Heart right ventricle (tissue), 16 donors: ENCODE measurements at regions not wholly inside any gene's neighbourhood (a gene's known extent, or its start where the extent isn't known, plus 50 kb on each side); places are given as distances from the start of the nearest gene placed in this dataset.
A peak's percentile ranks its signal among the peaks of the same experiment; 100 is the strongest.

Experiments
- ATAC-seq, 8 donors: fragments of 200-7000 bp; cut with Tn5 transposase; one replicate each; pipeline ENCODE4 v1.9.1; 2020; ENCODE audit warnings: mild to moderate bottlenecking in 8 of 8, moderate library complexity in 8 of 8, moderate number of reproducible peaks in 1 of 8
- DNase-seq, 2 donors: peaks; one replicate each; pipeline ENCODE4 v3.0.0-alpha.2; 2020
- H3K27ac ChIP-seq, 10 donors: fragments of 200-600 bp; sonication (generic) in 2 of 10; one replicate each; pipeline versions ENCODE4 v1.5.0 to v1.8.0; 2020 to 2022; ENCODE audit warnings: mild to moderate bottlenecking in 3 of 10
- H3K27me3 ChIP-seq, 7 donors: fragments of 200-600 bp; one replicate each; pipeline ENCODE4 v1.8.0; 2021 to 2022; ENCODE audit warnings: mild to moderate bottlenecking in 2 of 7
- H3K36me3 ChIP-seq, 9 donors: fragments of 200-600 bp; sonication (generic) in 1 of 9; one replicate each; pipeline versions ENCODE4 v1.5.0 to v1.8.0; 2020 to 2022; ENCODE audit warnings: mild to moderate bottlenecking in 2 of 9
- H3K4me1 ChIP-seq, 9 donors: fragments of 200-600 bp; sonication (generic) in 1 of 9; one replicate each; pipeline versions ENCODE4 v1.5.0 to v1.8.0; 2020 to 2022; ENCODE audit warnings: mild to moderate bottlenecking in 4 of 9
- H3K4me3 ChIP-seq, 10 donors: fragments of 200-600 bp; sonication (generic) in 2 of 10; one replicate each; pipeline versions ENCODE4 v1.5.0 to v1.8.0; 2020 to 2022; ENCODE audit warnings: mild to moderate bottlenecking in 7 of 10, moderate library complexity in 2 of 10
- H3K9me3 ChIP-seq, 11 donors: fragments of 200-600 bp in 10 of 11; sonication (generic) in 2 of 11; one replicate each; pipeline versions ENCODE4 v1.5.0 to v1.8.0; 2013 to 2022; ENCODE audit warnings: mild to moderate bottlenecking in 2 of 11, control low read depth in 1 of 11, moderate library complexity in 1 of 11
- CTCF ChIP-seq, 9 donors: fragments of 200-600 bp; sonication (generic) in 2 of 9; IDR thresholded peaks; one replicate each; pipeline versions ENCODE4 v1.5.0 to v1.8.0; 2021 to 2022; ENCODE audit warnings: antibody characterized with exemption in 9 of 9, mild to moderate bottlenecking in 5 of 9, moderate library complexity in 1 of 9
- WGBS, 2 donors: extraction: QIAGEN DNeasy Blood & Tissue Kit; methylation state at CpG; one replicate each; pipeline ENCODE4 v1.1.7; 2013; ENCODE audit warnings: inconsistent platforms in 1 of 2; 5-methylcytosine and 5-hydroxymethylcytosine counted together
- intact Hi-C, 10 donors: fragments of 100-400 bp; cut with DNase I; formaldehyde crosslinking; loops; one replicate each; pipeline versions ENCODE4 v1.11.1 to v1.14.2; 2022
- donor health status: Arrhythmogenic right ventricular cardiomyopathy.
- donor health status: ischemic (EF 13 %, LVEDD 7.1; RV severe dilation, severe dysfunction).
- donor health status: healthy with polysubstance abuse.
- donor health status: DM: no; HTN: yes; CAD: no.
- donor health status: DM: no; HTN: no; CAD: no.
- donor health status: ischemic (EF 25% LVEDD 6.9; RV normal size, moderate dysfunction).
- donor health status: ischemic (EF 25% LVEDD 5.7; RV mildly dilated, moderate dysfunction).
- donor health status: healthy.
- donor health status: DM: yes; HTN: yes; CAD: no.
- donor health status: Ischemic cardiomyopathy.
- donor health status: ischemic (EF 35%, LVEDD 5.7; RV mildly dilated, moderate dysfunction).
- donor health status: nonischemic (EF 11% LVEDD 7.7; RV severe dilation, severe dysfunction).
- donor health status: DM: yes; HTN: yes; CAD: no.
- donor health status: PGD.
- donor health status: ischemic (EF 29% LVEDD 5.4; RV normal size, mild dysfunction).
- donor health status: nonischemic (EF 23%, LVEDD 6.1; RV moderate dilation, normal function).

- H3K36me3 ChIP-seq: no peaks in the 10 kb centered on the region
- no peak overlapping the region for H3K27ac ChIP-seq
- no peak for TF ChIP-seq CTCF (IDR thresholded peaks at IDR 0.05)
- 90 to 92% methylated on average over 7 of the region's 7 CpGs for WGBS, 2 donors
- no peaks in the 10 kb centered on the region for H3K27me3 ChIP-seq
- DNase-seq: no peak
- intact Hi-C loops: no loop called here
- no peak overlapping the region for H3K4me3 ChIP-seq
- no peak for ATAC-seq
- peaks cover 0 to 11% (median 0%) of the 10 kb centered on the region in 11 donors for H3K9me3 ChIP-seq
- no peaks in the 10 kb centered on the region for H3K4me1 ChIP-seq
These were observed 473.3 kb upstream of the PSMD7 start for GRCh38 chr16:73823205-73823849.

GRCh38 chr16:73817526-73818324, 478.9 kb upstream of the PSMD7 start:
- DNase-seq (no peak), ATAC-seq (no peak)
- WGBS, 2 donors: 87 to 88% methylated on average over 13 of the region's 13 CpGs
- no peaks in the 10 kb centered on the region for H3K36me3 ChIP-seq
- intact Hi-C loops: no loop called here
- H3K4me1 ChIP-seq: peaks cover 0 to 15% (median 0%) of the 10 kb centered on the region in 9 donors
- peaks cover 0 to 11% (median 0%) of the 10 kb centered on the region in 11 donors for H3K9me3 ChIP-seq
- no peaks in the 10 kb centered on the region for H3K27me3 ChIP-seq
- no peak for TF ChIP-seq CTCF (IDR thresholded peaks at IDR 0.05)
- H3K4me3 ChIP-seq: no peak overlapping the region
- no peak overlapping the region for H3K27ac ChIP-seq

GRCh38 chr16:73813527-73813926, 483.1 kb upstream of the PSMD7 start:
- ATAC-seq: peak in 6 of 8 donors; percentile 7 to 81 (median 55)
- peak overlapping the region in 3 of 10 donors; percentile 6 to 39 (median 13) for H3K4me3 ChIP-seq
- peak in 1 of 2 donors; percentile 6 for DNase-seq

DNA sequence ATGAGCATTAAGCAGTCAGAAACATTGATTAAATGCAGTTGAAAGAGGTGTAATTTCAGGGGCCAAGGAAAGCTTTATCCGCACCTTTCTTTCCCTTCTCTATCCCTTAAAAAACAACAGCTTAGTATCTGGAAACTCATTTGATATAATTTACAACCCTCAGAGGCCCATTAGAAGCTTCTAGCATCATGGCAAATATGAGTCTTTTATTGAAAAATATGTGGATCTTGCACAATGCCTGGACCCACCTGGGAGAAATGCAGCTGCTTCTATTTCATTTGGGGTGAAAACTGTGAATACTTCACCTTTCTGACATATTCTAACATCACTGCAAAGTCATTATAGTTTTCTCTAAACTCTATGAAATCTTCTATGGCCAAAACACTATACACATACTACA, 492.2 kb upstream of the PSMD7 start:
- H3K9me3 ChIP-seq: no peaks in the 10 kb centered on the region
- no peak overlapping the region for H3K4me3 ChIP-seq
- TF ChIP-seq CTCF (IDR thresholded peaks at IDR 0.05): no peak
- no peak overlapping the region for H3K27ac ChIP-seq
- H3K27me3 ChIP-seq: no peaks in the 10 kb centered on the region
- H3K4me1 ChIP-seq: no peaks in the 10 kb centered on the region
- no peak for DNase-seq
- intact Hi-C loops: no loop called here
- WGBS, 2 donors: 96 to 100% methylated on average over 1 of the region's 1 CpG
- no peak for ATAC-seq
- no peaks in the 10 kb centered on the region for H3K36me3 ChIP-seq

More at GRCh38 chr16:73813527-73813926, 483.1 kb upstream of the PSMD7 start:
- Histone ChIP-seq H3K9me3 (no peaks in the 10 kb centered on the region), H3K36me3 (no peaks in the 10 kb centered on the region), H3K27ac (peak overlapping the region in 2 of 10 donors; percentile 20 to 33), H3K27me3 (no peaks in the 10 kb centered on the region), H3K4me1 (peaks cover 0 to 16% (median 0%) of the 10 kb centered on the region in 9 donors)
- WGBS, 2 donors: 28 to 38% methylated on average over 7 of the region's 7 CpGs
- TF ChIP-seq CTCF (IDR thresholded peaks at IDR 0.05): no peak
- intact Hi-C loops: no loop called here
